K562 (cell line): ENCODE measurements at regions not wholly inside any gene's neighbourhood (a gene's known extent, or its start where the extent isn't known, plus 50 kb on each side); places are given as distances from the start of the nearest gene placed in this dataset.

Source experiments
- ATAC-seq: fragments of 200-7000 bp; cut with Tn5 transposase; 3 replicates; pipeline ENCODE4 v1.9.1; 2020; ENCODE audit warnings: moderate library complexity
- BruUV-seq: library from RNA; stranded (reverse); fragments of 400-500 nt; replicated peaks from 2 replicates; lab custom pipeline; 2021; lab: Mats Ljungman, UMichigan
- CTCF ChIA-PET: fragments of 300-600 bp; formaldehyde crosslinking; extraction: SDS; loops from one replicate; lab custom pipeline; 2021; ENCODE audit warnings: low intra/inter-chr PET ratio; lab: Yijun Ruan, JAX
- POLR2A ChIA-PET: fragments of 300-600, 350-650 bp; sonication (Branson Sonifier 250); formaldehyde crosslinking; extraction: SDS; loops from one replicate; lab custom pipeline; 2021; ENCODE audit warnings: antibody characterized with exemption, inconsistent platforms; lab: Yijun Ruan, JAX
- DNase-seq, 4 experiments: peaks; one replicate each; pipeline versions ENCODE4 v3.0.0 to v3.0.0-alpha.2; 2011 to 2018; ENCODE audit warnings: low spot score in 3 of 4, mixed read lengths in 3 of 4; ENCODE audit errors: extremely low read depth in 1 of 4
- FAIRE-seq: peaks from 2 replicates; lab custom pipeline; 2011; peaks lifted over from hg19 to GRCh38; lab: Jason Lieb, UNC
- H2AFZ ChIP-seq: 2 replicates; pipeline ENCODE4 v1.6.0; 2011; ENCODE audit warnings: low read depth, low read length, control low read depth, inconsistent platforms
- H3K27ac ChIP-seq: fragments of 200-600 bp; 3 replicates; pipeline ENCODE4 v1.8.0; 2011; ENCODE audit warnings: low read depth, mild to moderate bottlenecking, control low read depth, inconsistent platforms, low read length, moderate library complexity, mixed read lengths; ENCODE audit errors: extremely low read depth
- H3K27me3 ChIP-seq, 2 experiments: fragments of 300-600 bp in 1 of 2; 2 replicates in 1 of 2; 3 replicates in 1 of 2; pipeline versions ENCODE4 v1.6.0 to v1.8.0; 2011; ENCODE audit warnings: inconsistent platforms in 2 of 2, low read length in 2 of 2, mild to moderate bottlenecking in 1 of 2, mixed read lengths in 1 of 2, moderate library complexity in 1 of 2; ENCODE audit not compliant: control insufficient read depth in 2 of 2, insufficient read depth in 2 of 2
- H3K36me3 ChIP-seq: fragments of 300-600 bp; 3 replicates; pipeline ENCODE4 v1.8.0; 2011; ENCODE audit warnings: mild to moderate bottlenecking, low read length, inconsistent platforms; ENCODE audit not compliant: control insufficient read depth, insufficient read depth
- H3K4me1 ChIP-seq, 2 experiments: fragments of 200-600 bp in 1 of 2; replicated peaks in 1 of 2; 2 replicates in 1 of 2; 3 replicates in 1 of 2; pipeline versions ENCODE4 v1.5.1 to v1.8.0; 2011; ENCODE audit warnings: inconsistent platforms in 2 of 2, low read length in 2 of 2, mild to moderate bottlenecking in 1 of 2, mixed read lengths in 1 of 2, moderate library complexity in 1 of 2; ENCODE audit not compliant: control insufficient read depth in 2 of 2, insufficient read depth in 2 of 2
- H3K4me2 ChIP-seq: 2 replicates; pipeline ENCODE4 v1.6.1; 2011; ENCODE audit warnings: low read length, control low read depth, inconsistent platforms, mixed read lengths; ENCODE audit not compliant: insufficient read depth
- H3K4me3 ChIP-seq: fragments of 200-600 bp; sonication (generic), shearing (Covaris generic); 2 replicates; pipeline ENCODE4 v1.5.1; 2016; ENCODE audit warnings: control low read depth, inconsistent platforms
- H3K79me2 ChIP-seq: fragments of 200-600 bp; 3 replicates; pipeline ENCODE4 v1.8.0; 2011; ENCODE audit warnings: low read length, inconsistent platforms; ENCODE audit not compliant: control insufficient read depth, insufficient read depth
- H3K9ac ChIP-seq, 2 experiments: 2 replicates each; pipeline versions ENCODE4 v1.6.0 to v1.6.1; 2011; ENCODE audit warnings: low read depth in 2 of 2, low read length in 2 of 2, control low read depth in 1 of 2, inconsistent platforms in 1 of 2, mild to moderate bottlenecking in 1 of 2, mixed read lengths in 1 of 2; ENCODE audit not compliant: insufficient read depth in 1 of 2
- H3K9me1 ChIP-seq: one replicate; pipeline ENCODE4 v1.6.0; 2011; ENCODE audit warnings: inconsistent platforms, mild to moderate bottlenecking, low read length, moderate library complexity; ENCODE audit not compliant: control insufficient read depth, insufficient read depth
- H3K9me3 ChIP-seq: replicated peaks from 2 replicates; pipeline ENCODE4 v1.5.1; 2011; ENCODE audit warnings: low read depth, low read length, inconsistent platforms; ENCODE audit not compliant: control insufficient read depth, insufficient read depth
- H4K20me1 ChIP-seq: replicated peaks from 2 replicates; pipeline ENCODE4 v1.6.1; 2011; ENCODE audit warnings: low read length, inconsistent platforms, mixed read lengths; ENCODE audit not compliant: control insufficient read depth, insufficient read depth
- HDAC6 ChIP-seq: IDR thresholded peaks from 2 replicates; pipeline ENCODE4 v1.6.1; 2012; ENCODE audit warnings: low read depth, mild to moderate bottlenecking, control low read depth, inconsistent platforms, low read length, moderate library complexity
- HIVEP1 ChIP-seq: fragments of 250-450 bp; sonication (Bioruptor Pico); IDR thresholded peaks from 2 replicates; pipeline ENCODE4 v1.4.0; 2020; ENCODE audit warnings: mild to moderate bottlenecking
- POLR2H ChIP-seq: IDR thresholded peaks from 2 replicates; pipeline ENCODE4 v1.6.1; 2016; ENCODE audit warnings: missing genetic modification characterization, low read depth, mild to moderate bottlenecking, control low read depth, missing compliant biosample characterization, moderate library complexity
- SRSF3 ChIP-seq: fragments of 200-400 bp; formaldehyde crosslinking; IDR thresholded peaks from 2 replicates; pipeline ENCODE4 v1.6.1; 2016; ENCODE audit warnings: mild to moderate bottlenecking, low read length, moderate library complexity; ENCODE audit not compliant: insufficient read depth
- UBTF ChIP-seq, 2 experiments: IDR thresholded peaks; 2 replicates each; pipeline ENCODE4 v1.6.1; 2012; ENCODE audit warnings: improper control_type of control experiment in 2 of 2, low read depth in 2 of 2, low read length in 2 of 2, borderline replicate concordance in 1 of 2
- ZNF41 ChIP-seq: fragments of 250-450 bp; sonication (Bioruptor Pico); conservative IDR thresholded peaks from 2 replicates; pipeline ENCODE4 v1.4.0; 2020; ENCODE audit warnings: mild to moderate bottlenecking
- WGBS: fragments of 100-300 bp; shearing (Covaris generic); methylation state at CpG from one replicate; pipeline ENCODE4 v1.1.6; 2016; ENCODE audit warnings: low coverage, mixed read lengths; ENCODE audit not compliant: insufficient coverage; ENCODE audit errors: missing lambda C conversion rate; 5-methylcytosine and 5-hydroxymethylcytosine counted together
- in situ Hi-C: fragments of 300-500 bp; cut with MboI; formaldehyde crosslinking; loops from 4 replicates; pipeline ENCODE4 v1.15.0; 2018; ENCODE audit warnings: inconsistent platforms, mixed read lengths
- intact Hi-C: fragments of 100-400 bp; cut with micrococcal nuclease; formaldehyde crosslinking; loops from 2 replicates; pipeline ENCODE4 v1.14.2; 2022

- CTCF ChIA-PET, result no interaction called here
- FAIRE-seq (no peak), ATAC-seq (no peak), DNase-seq (no peak)
- intact Hi-C loops, result no loop called here
- Histone ChIP-seq H3K27me3 (no peaks in the 10 kb centered on the region), H3K9me3 (no peaks in the 10 kb centered on the region), H3K36me3 (no peaks in the 10 kb centered on the region), H4K20me1 (no peaks in the 10 kb centered on the region), H3K4me3 (no peak overlapping the region), H3K79me2 (no peaks in the 10 kb centered on the region), H3K27ac (no peak overlapping the region), H3K9ac (no peak overlapping the region), H3K4me2 (no peak overlapping the region), H2AFZ (no peak overlapping the region), H3K4me1 (no peaks in the 10 kb centered on the region; a peak in 1 of 5 replicates), H3K9me1 (no peaks in the 10 kb centered on the region)
- 0 out of 2 replicates have a peak, but pooled peaks have one; percentile 3 for TF ChIP-seq POLR2H (tag)
- TF ChIP-seq UBTF (IDR thresholded peaks at IDR 0.05; ENCODE audit: borderline replicate concordance in 1 of 2, low read depth in 2 of 2, low read length in 2 of 2), result no peak
- TF ChIP-seq ZNF41, result no peak
- no peak for TF ChIP-seq HDAC6
- no peak for TF ChIP-seq HIVEP1
- TF ChIP-seq SRSF3, result no peak
- in situ Hi-C loops, result no loop called here
- POLR2A ChIA-PET, result interaction anchor here (1.0 to 1.8 kb wide), 3 partner anchors 10 to 17 kb away, joined by 3 to 4 read pairs (median 4); no protein-coding TSS in a partner anchor
- BruUV-seq, result no TSS peak
- 0% methylated on average over 1 of the region's 1 CpG for WGBS
Observed at GRCh38 chr13:80603351-80603750, 262.4 kb upstream of the SPRY2 start.
